HT-29 (cell line): ENCODE measurements at regions not wholly inside any gene's neighbourhood (a gene's known extent, or its start where the extent isn't known, plus 50 kb on each side); places are given as distances from the start of the nearest gene placed in this dataset.

Experiments
- DNase-seq: peaks from one replicate; pipeline ENCODE4 v3.0.0-alpha.2; 2015; ENCODE audit warnings: low spot score

- no peak for DNase-seq
Observed at GRCh38 chr3:145145461-145145860, 1015.5 kb downstream of the PLOD2 start.

- no peak for DNase-seq
Observed at GRCh38 chr3:145159640-145160039, 1001.3 kb downstream of the PLOD2 start.

GRCh38 chr3:145170121-145170520 lies 990.9 kb downstream of the PLOD2 start:
- DNase-seq: no peak

- DNase-seq: no peak
Observed at GRCh38 chr3:145175626-145176025, 985.4 kb downstream of the PLOD2 start.

GRCh38 chr3:145176907-145177306 lies 984.1 kb downstream of the PLOD2 start:
- no peak for DNase-seq

- no peak for DNase-seq
Observed at GRCh38 chr3:145177828-145178227, 983.2 kb downstream of the PLOD2 start.

GRCh38 chr3:145182196-145182911 lies 978.6 kb downstream of the PLOD2 start:
- DNase-seq: no peak

GRCh38 chr3:145183261-145183660 lies 977.7 kb downstream of the PLOD2 start:
- DNase-seq: no peak

GRCh38 chr3:145188079-145188770 lies 972.8 kb downstream of the PLOD2 start:
- DNase-seq: no peak

GRCh38 chr3:145190138-145190537 lies 970.8 kb downstream of the PLOD2 start:
- DNase-seq: no peak

- DNase-seq: no peak
Observed at GRCh38 chr3:145190761-145191160, 970.2 kb downstream of the PLOD2 start.

GRCh38 chr3:145191543-145191942 lies 969.4 kb downstream of the PLOD2 start:
- no peak for DNase-seq

- DNase-seq: peak; percentile 13
Observed at GRCh38 chr3:145197051-145197820, 963.7 kb downstream of the PLOD2 start.

- no peak for DNase-seq
Observed at GRCh38 chr3:145197821-145198220, 963.2 kb downstream of the PLOD2 start.

GRCh38 chr3:145209561-145209960 lies 951.4 kb downstream of the PLOD2 start:
- no peak for DNase-seq

GRCh38 chr3:145219355-145220235 lies 941.4 kb downstream of the PLOD2 start:
- DNase-seq: no peak

- DNase-seq: no peak
Observed at GRCh38 chr3:145224886-145225285, 936.1 kb downstream of the PLOD2 start.

- DNase-seq: no peak
Observed at GRCh38 chr3:145243875-145244274, 917.1 kb downstream of the PLOD2 start.

- DNase-seq: no peak
Observed at GRCh38 chr3:145244327-145244726, 916.7 kb downstream of the PLOD2 start.

GRCh38 chr3:145246291-145246690 lies 914.7 kb downstream of the PLOD2 start:
- DNase-seq: no peak

- DNase-seq: no peak
Observed at GRCh38 chr3:145248928-145249327, 912.1 kb downstream of the PLOD2 start.

GRCh38 chr3:145251311-145251710 lies 909.7 kb downstream of the PLOD2 start:
- DNase-seq: no peak
